K562 (cell line): ENCODE measurements at regions not wholly inside any gene's neighbourhood (a gene's known extent, or its start where the extent isn't known, plus 50 kb on each side); places are given as distances from the start of the nearest gene placed in this dataset.

Experiments used
- ATAC-seq: fragments of 200-7000 bp; cut with Tn5 transposase; 3 replicates; pipeline ENCODE4 v1.9.1; 2020; ENCODE audit warnings: moderate library complexity
- BruUV-seq: library from RNA; stranded (reverse); fragments of 400-500 nt; replicated peaks from 2 replicates; lab custom pipeline; 2021; lab: Mats Ljungman, UMichigan
- CTCF ChIA-PET: fragments of 300-600 bp; formaldehyde crosslinking; extraction: SDS; loops from one replicate; lab custom pipeline; 2021; ENCODE audit warnings: low intra/inter-chr PET ratio; lab: Yijun Ruan, JAX
- POLR2A ChIA-PET: fragments of 300-600, 350-650 bp; sonication (Branson Sonifier 250); formaldehyde crosslinking; extraction: SDS; loops from one replicate; lab custom pipeline; 2021; ENCODE audit warnings: antibody characterized with exemption, inconsistent platforms; lab: Yijun Ruan, JAX
- DNase-seq, 4 experiments: peaks; one replicate each; pipeline versions ENCODE4 v3.0.0 to v3.0.0-alpha.2; 2011 to 2018; ENCODE audit warnings: low spot score in 3 of 4, mixed read lengths in 3 of 4; ENCODE audit errors: extremely low read depth in 1 of 4
- FAIRE-seq: peaks from 2 replicates; lab custom pipeline; 2011; peaks lifted over from hg19 to GRCh38; lab: Jason Lieb, UNC
- H2AFZ ChIP-seq: 2 replicates; pipeline ENCODE4 v1.6.0; 2011; ENCODE audit warnings: low read depth, low read length, control low read depth, inconsistent platforms
- H3K27ac ChIP-seq: fragments of 200-600 bp; 3 replicates; pipeline ENCODE4 v1.8.0; 2011; ENCODE audit warnings: low read depth, mild to moderate bottlenecking, control low read depth, inconsistent platforms, low read length, moderate library complexity, mixed read lengths; ENCODE audit errors: extremely low read depth
- H3K27me3 ChIP-seq, 2 experiments: fragments of 300-600 bp in 1 of 2; 2 replicates in 1 of 2; 3 replicates in 1 of 2; pipeline versions ENCODE4 v1.6.0 to v1.8.0; 2011; ENCODE audit warnings: inconsistent platforms in 2 of 2, low read length in 2 of 2, mild to moderate bottlenecking in 1 of 2, mixed read lengths in 1 of 2, moderate library complexity in 1 of 2; ENCODE audit not compliant: control insufficient read depth in 2 of 2, insufficient read depth in 2 of 2
- H3K36me3 ChIP-seq: fragments of 300-600 bp; 3 replicates; pipeline ENCODE4 v1.8.0; 2011; ENCODE audit warnings: mild to moderate bottlenecking, low read length, inconsistent platforms; ENCODE audit not compliant: control insufficient read depth, insufficient read depth
- H3K4me1 ChIP-seq, 2 experiments: fragments of 200-600 bp in 1 of 2; replicated peaks in 1 of 2; 2 replicates in 1 of 2; 3 replicates in 1 of 2; pipeline versions ENCODE4 v1.5.1 to v1.8.0; 2011; ENCODE audit warnings: inconsistent platforms in 2 of 2, low read length in 2 of 2, mild to moderate bottlenecking in 1 of 2, mixed read lengths in 1 of 2, moderate library complexity in 1 of 2; ENCODE audit not compliant: control insufficient read depth in 2 of 2, insufficient read depth in 2 of 2
- H3K4me2 ChIP-seq: 2 replicates; pipeline ENCODE4 v1.6.1; 2011; ENCODE audit warnings: low read length, control low read depth, inconsistent platforms, mixed read lengths; ENCODE audit not compliant: insufficient read depth
- H3K4me3 ChIP-seq: fragments of 200-600 bp; sonication (generic), shearing (Covaris generic); 2 replicates; pipeline ENCODE4 v1.5.1; 2016; ENCODE audit warnings: control low read depth, inconsistent platforms
- H3K79me2 ChIP-seq: fragments of 200-600 bp; 3 replicates; pipeline ENCODE4 v1.8.0; 2011; ENCODE audit warnings: low read length, inconsistent platforms; ENCODE audit not compliant: control insufficient read depth, insufficient read depth
- H3K9ac ChIP-seq, 2 experiments: 2 replicates each; pipeline versions ENCODE4 v1.6.0 to v1.6.1; 2011; ENCODE audit warnings: low read depth in 2 of 2, low read length in 2 of 2, control low read depth in 1 of 2, inconsistent platforms in 1 of 2, mild to moderate bottlenecking in 1 of 2, mixed read lengths in 1 of 2; ENCODE audit not compliant: insufficient read depth in 1 of 2
- H3K9me1 ChIP-seq: one replicate; pipeline ENCODE4 v1.6.0; 2011; ENCODE audit warnings: inconsistent platforms, mild to moderate bottlenecking, low read length, moderate library complexity; ENCODE audit not compliant: control insufficient read depth, insufficient read depth
- H3K9me3 ChIP-seq: replicated peaks from 2 replicates; pipeline ENCODE4 v1.5.1; 2011; ENCODE audit warnings: low read depth, low read length, inconsistent platforms; ENCODE audit not compliant: control insufficient read depth, insufficient read depth
- H4K20me1 ChIP-seq: replicated peaks from 2 replicates; pipeline ENCODE4 v1.6.1; 2011; ENCODE audit warnings: low read length, inconsistent platforms, mixed read lengths; ENCODE audit not compliant: control insufficient read depth, insufficient read depth
- BDP1 ChIP-seq: IDR thresholded peaks from 3 replicates; pipeline ENCODE4 v1.6.1; 2011; ENCODE audit not compliant: insufficient read length, insufficient read depth
- CCNT2 ChIP-seq: IDR thresholded peaks from 2 replicates; pipeline ENCODE4 v1.6.1; 2011; ENCODE audit warnings: borderline replicate concordance, low read depth, mild to moderate bottlenecking, moderate library complexity, mixed read lengths, low read length; ENCODE audit not compliant: insufficient read length; ENCODE audit errors: extremely low read depth
- EGR1 ChIP-seq: fragments of 450-650 bp; conservative IDR thresholded peaks from 2 replicates; pipeline ENCODE4 v1.6.1; 2017; ENCODE audit warnings: mild to moderate bottlenecking
- NELFE ChIP-seq: IDR thresholded peaks from 2 replicates; pipeline ENCODE4 v1.6.1; 2011; ENCODE audit warnings: mild to moderate bottlenecking; ENCODE audit not compliant: insufficient read depth, insufficient read length
- NFE2 ChIP-seq: IDR thresholded peaks from 2 replicates; pipeline ENCODE4 v1.6.1; 2014; ENCODE audit warnings: antibody characterized with exemption, low read depth
- POLR2AphosphoS5 ChIP-seq: IDR thresholded peaks from 2 replicates; pipeline ENCODE4 v1.6.1; 2011; ENCODE audit warnings: mild to moderate bottlenecking, low read depth, low read length, moderate library complexity; ENCODE audit not compliant: control insufficient read depth, insufficient read depth
- PTRF ChIP-seq: fragments of 450-650 bp; IDR thresholded peaks from 2 replicates; pipeline ENCODE4 v1.6.1; 2016; ENCODE audit warnings: mild to moderate bottlenecking, missing genetic modification characterization, missing compliant biosample characterization
- PYGO2 ChIP-seq: fragments of 450-650 bp; IDR thresholded peaks from 2 replicates; pipeline ENCODE4 v1.6.1; 2016; ENCODE audit warnings: mild to moderate bottlenecking, missing genetic modification characterization, moderate library complexity, missing compliant biosample characterization
- TAF15 ChIP-seq: fragments of 200-400 bp; formaldehyde crosslinking; IDR thresholded peaks from 2 replicates; pipeline ENCODE4 v1.6.1; 2017; ENCODE audit warnings: mild to moderate bottlenecking, low read depth, low read length, moderate library complexity
- TEAD1 ChIP-seq, 2 experiments: fragments of 450-650 bp in 1 of 2; sonication (generic) in 1 of 2; formaldehyde crosslinking; IDR thresholded peaks; 2 replicates each; pipeline versions ENCODE4 v1.4.0 to v1.8.0; 2020 to 2022; ENCODE audit warnings: mild to moderate bottlenecking in 2 of 2, missing genetic modification reagents in 1 of 2
- ZFP36 ChIP-seq: fragments of 150-350 bp; IDR thresholded peaks from 2 replicates; pipeline ENCODE4 v1.6.1; 2018; ENCODE audit warnings: low read length, low read depth; ENCODE audit not compliant: partially characterized antibody
- ZNF184 ChIP-seq: sonication (generic); formaldehyde crosslinking; IDR thresholded peaks from 2 replicates; pipeline ENCODE4 v1.5.0; 2020; ENCODE audit warnings: missing genetic modification reagents
- ZNF589 ChIP-seq: fragments of 200-800 bp; sonication (Bioruptor generic); IDR thresholded peaks from 2 replicates; pipeline ENCODE4 v1.6.1; 2016; ENCODE audit warnings: low read depth, missing genetic modification characterization, missing compliant biosample characterization
- ZSCAN32 ChIP-seq: fragments of 450-650 bp; formaldehyde crosslinking; IDR thresholded peaks from 2 replicates; pipeline ENCODE4 v1.4.0; 2020; ENCODE audit warnings: mild to moderate bottlenecking, moderate library complexity
- WGBS: fragments of 100-300 bp; shearing (Covaris generic); methylation state at CpG from one replicate; pipeline ENCODE4 v1.1.6; 2016; ENCODE audit warnings: low coverage, mixed read lengths; ENCODE audit not compliant: insufficient coverage; ENCODE audit errors: missing lambda C conversion rate; 5-methylcytosine and 5-hydroxymethylcytosine counted together
- in situ Hi-C: fragments of 300-500 bp; cut with MboI; formaldehyde crosslinking; loops from 4 replicates; pipeline ENCODE4 v1.15.0; 2018; ENCODE audit warnings: inconsistent platforms, mixed read lengths
- intact Hi-C: fragments of 100-400 bp; cut with micrococcal nuclease; formaldehyde crosslinking; loops from 2 replicates; pipeline ENCODE4 v1.14.2; 2022

DNA sequence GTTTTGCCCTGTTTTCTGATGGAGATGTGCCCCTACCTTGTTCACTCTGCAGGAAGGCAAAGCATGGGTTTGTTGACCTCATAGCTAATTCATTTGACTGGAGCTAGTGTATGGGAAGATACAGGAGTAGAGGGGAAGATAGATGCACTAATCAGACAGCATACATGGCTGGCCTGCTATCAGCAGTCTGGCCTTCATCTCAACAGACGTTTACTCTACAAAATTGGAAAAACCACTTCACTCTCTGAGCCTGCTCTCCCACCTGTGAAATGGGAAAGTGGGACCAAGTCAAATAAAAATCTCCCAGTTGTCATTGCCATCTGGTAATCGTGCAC, 235.2 kb upstream of the RAB4A start:
- in situ Hi-C loops (no loop called here), intact Hi-C loops (no loop called here)
- Histone ChIP-seq H2AFZ (no peak overlapping the region), H3K4me1 (no peaks in the 10 kb centered on the region), H4K20me1 (no peaks in the 10 kb centered on the region), H3K9me3 (no peaks in the 10 kb centered on the region), H3K36me3 (no peaks in the 10 kb centered on the region), H3K27ac (no peak overlapping the region), H3K27me3 (peaks cover 6 to 15% of the 10 kb centered on the region in 2 experiments; a peak in 4 of 5 replicates), H3K79me2 (no peaks in the 10 kb centered on the region), H3K4me3 (no peak overlapping the region), H3K9ac (no peak overlapping the region), H3K4me2 (no peak overlapping the region), H3K9me1 (no peaks in the 10 kb centered on the region)
- no peak for ATAC-seq
- no TSS peak for BruUV-seq
- no peak for FAIRE-seq
- CTCF ChIA-PET, result no interaction called here
- no peak for DNase-seq
- POLR2A ChIA-PET, result interaction anchor here (0.8 to 1.5 kb wide), 3 partner anchors 11 to 136 kb away, joined by 3 read pairs; no protein-coding TSS in a partner anchor
- TF ChIP-seq NFE2, result no peak
- TF ChIP-seq TEAD1 (CRISPR knock-in tag; IDR thresholded peaks at IDR 0.05), result no peak
- TF ChIP-seq NELFE, result no peak
- TF ChIP-seq CCNT2, result no peak
- no peak for TF ChIP-seq EGR1
- no peak for TF ChIP-seq ZSCAN32
- TF ChIP-seq BDP1, result no peak
- no peak for TF ChIP-seq ZNF184 (CRISPR knock-in tag)
- no peak for TF ChIP-seq POLR2AphosphoS5
- no peak for TF ChIP-seq TAF15
- no peak for TF ChIP-seq PTRF
- no peak for TF ChIP-seq ZFP36
- TF ChIP-seq ZNF589, result no peak
- TF ChIP-seq PYGO2 (tag), result no peak
- WGBS, result 0% methylated on average over 2 of the region's 2 CpGs
